ENCODE measurements at regions not wholly inside any gene's neighbourhood (a gene's known extent, or its start where the extent isn't known, plus 50 kb on each side); places are given as distances from the start of the nearest gene placed in this dataset.

GRCh38 chr2:56449002-56449431, 265.2 kb downstream of the CCDC85A start:
- Histone ChIP-seq H3K9ac (replicated peaks in 1 of 4; ENCODE audit: extremely low read depth in 1 of 4, low read depth in 3 of 4, low read length in 3 of 4) (no peak overlapping the region), H3K27ac (ENCODE audit: low read depth, low read length) (no peak overlapping the region), H2AFZ (ENCODE audit: low read length) (peak overlapping the region; percentile 31; the same call in 1 of the 2 replicates), H3K18ac (ENCODE audit: extremely low read depth, low read length) (no peak overlapping the region; the same call in 1 of the 2 replicates), H2BK120ac (replicated peaks; ENCODE audit: low read depth, low read length) (no peak overlapping the region), H4K5ac (ENCODE audit: insufficient read length, low read depth, low read length) (no peak overlapping the region), H2AK5ac (ENCODE audit: low read depth, low read length) (no peak overlapping the region), H3K4ac (replicated peaks; ENCODE audit: insufficient read length, low read depth, low read length) (no peak overlapping the region), H3K9me3 (ENCODE audit: insufficient read depth in 2 of 2, low read depth in 1 of 2, low read length in 1 of 2) (peaks cover 0 to 5% of the 10 kb centered on the region in 2 experiments; a peak in 2 of 4 replicates), H2BK12ac (ENCODE audit: low read depth, low read length) (peak overlapping the region; percentile 91), H4K20me1 (replicated peaks in 1 of 2; ENCODE audit: control insufficient read depth in 1 of 2, insufficient read depth in 2 of 2, low read length in 2 of 2) (no peaks in the 10 kb centered on the region), H3K79me2 (ENCODE audit: control insufficient read depth in 1 of 2, insufficient read depth in 2 of 2, low read length in 2 of 2) (no peaks in the 10 kb centered on the region), H2BK15ac (ENCODE audit: low read length) (no peak overlapping the region), H4K91ac (replicated peaks; ENCODE audit: insufficient read length, low read length) (no peak overlapping the region), H2BK5ac (ENCODE audit: low read depth, low read length) (peak overlapping the region; percentile 35; the same call in 1 of the 2 replicates), H2BK20ac (ENCODE audit: low read length) (no peak overlapping the region), H3K36me3 (ENCODE audit: control insufficient read depth in 2 of 4, insufficient read depth in 4 of 4, low read length in 3 of 4) (no peaks in the 10 kb centered on the region), H3K4me1 (replicated peaks in 1 of 4; ENCODE audit: control insufficient read depth in 3 of 4, insufficient read depth in 4 of 4, low read length in 3 of 4) (peaks cover 2 to 14% (median 9%) of the 10 kb centered on the region in 4 experiments; a peak in 4 of 7 replicates), H4K8ac (ENCODE audit: extremely low read depth, insufficient read depth, low read length) (no peak overlapping the region), H3K23ac (ENCODE audit: insufficient read length) (no peak overlapping the region), H3K56ac (replicated peaks; ENCODE audit: insufficient read length, low read depth, low read length) (no peak overlapping the region), H3K79me1 (ENCODE audit: low read depth, low read length) (no peaks in the 10 kb centered on the region), H3K23me2 (ENCODE audit: low read depth, low read length) (no peaks in the 10 kb centered on the region), H3K4me2 (ENCODE audit: insufficient read depth in 1 of 2, low read depth in 2 of 2, low read length in 2 of 2) (peak overlapping the region in 1 of 2 experiments; percentile 3; a peak in 1 of 4 replicates), H3K27me3 (replicated peaks in 1 of 4; ENCODE audit: control insufficient read depth in 3 of 4, extremely low read depth in 1 of 4, insufficient read depth in 3 of 4, low read length in 3 of 4) (no peaks in the 10 kb centered on the region), H3K4me3 (ENCODE audit: extremely low read depth in 1 of 4, insufficient read depth in 2 of 4, low read depth in 3 of 4, low read length in 4 of 4) (no peak overlapping the region), H3K14ac (ENCODE audit: insufficient read length) (no peak overlapping the region)
- TF ChIP-seq SUZ12 (IDR thresholded peaks at IDR 0.05; ENCODE audit: low read length) (no peak), TEAD4 (IDR thresholded peaks at IDR 0.05; ENCODE audit: low read depth, low read length) (no peak), SP2 (IDR thresholded peaks at IDR 0.05; ENCODE audit: low read length) (no peak), POLR2AphosphoS5 (IDR thresholded peaks at IDR 0.05; ENCODE audit: low read depth, low read length) (no peak), KDM1A (IDR thresholded peaks at IDR 0.05; ENCODE audit: borderline replicate concordance, low read length) (no peak), KDM4A (IDR thresholded peaks at IDR 0.05; ENCODE audit: low read depth, low read length, severe bottlenecking) (no peak), EP300 (IDR thresholded peaks at IDR 0.05; ENCODE audit: borderline replicate concordance in 1 of 2, low read depth in 2 of 2, low read length in 2 of 2) (no peak), JUN (IDR thresholded peaks at IDR 0.05; ENCODE audit: low read depth, low read length) (no peak)
- TF ChIP-seq, protein P1, sequence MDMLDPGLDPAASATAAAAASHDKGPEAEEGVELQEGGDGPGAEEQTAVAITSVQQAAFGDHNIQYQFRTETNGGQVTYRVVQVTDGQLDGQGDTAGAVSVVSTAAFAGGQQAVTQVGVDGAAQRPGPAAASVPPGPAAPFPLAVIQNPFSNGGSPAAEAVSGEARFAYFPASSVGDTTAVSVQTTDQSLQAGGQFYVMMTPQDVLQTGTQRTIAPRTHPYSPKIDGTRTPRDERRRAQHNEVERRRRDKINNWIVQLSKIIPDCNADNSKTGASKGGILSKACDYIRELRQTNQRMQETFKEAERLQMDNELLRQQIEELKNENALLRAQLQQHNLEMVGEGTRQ (IDR thresholded peaks at IDR 0.05; ENCODE audit: low read length): no peak
- TF ChIP-seq, protein P2, sequence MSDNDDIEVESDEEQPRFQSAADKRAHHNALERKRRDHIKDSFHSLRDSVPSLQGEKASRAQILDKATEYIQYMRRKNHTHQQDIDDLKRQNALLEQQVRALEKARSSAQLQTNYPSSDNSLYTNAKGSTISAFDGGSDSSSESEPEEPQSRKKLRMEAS (IDR thresholded peaks at IDR 0.05): no peak
- DNase-seq (ENCODE audit: low read depth in 1 of 2, low spot score in 2 of 2): no peak
- WGBS, 2 experiments (ENCODE audit: extremely low coverage in 1 of 2, insufficient coverage in 1 of 2, insufficient read length in 1 of 2, insufficient replicate concordance in 2 of 2, low coverage in 1 of 2, low lambda C conversion rate in 2 of 2, missing lambda C conversion rate in 1 of 2): 60% methylated on average over 8 of the region's 8 CpGs; no CpG with 5 or more reads in 1 of the 2 experiments
- no peak for FAIRE-seq
- ChIA-PET POLR2A (ENCODE audit: partially characterized antibody) (no interaction called here), CTCF (ENCODE audit: partially characterized antibody) (interaction anchor here (0.5 to 1.7 kb wide), 5 partner anchors 9 to 527 kb away, joined by 3 to 7 read pairs (median 3); no protein-coding TSS in a partner anchor)

All from H1 (cell line).